ENCODE measurements at regions not wholly inside any gene's neighbourhood (a gene's known extent, or its start where the extent isn't known, plus 50 kb on each side); places are given as distances from the start of the nearest gene placed in this dataset.

DNA sequence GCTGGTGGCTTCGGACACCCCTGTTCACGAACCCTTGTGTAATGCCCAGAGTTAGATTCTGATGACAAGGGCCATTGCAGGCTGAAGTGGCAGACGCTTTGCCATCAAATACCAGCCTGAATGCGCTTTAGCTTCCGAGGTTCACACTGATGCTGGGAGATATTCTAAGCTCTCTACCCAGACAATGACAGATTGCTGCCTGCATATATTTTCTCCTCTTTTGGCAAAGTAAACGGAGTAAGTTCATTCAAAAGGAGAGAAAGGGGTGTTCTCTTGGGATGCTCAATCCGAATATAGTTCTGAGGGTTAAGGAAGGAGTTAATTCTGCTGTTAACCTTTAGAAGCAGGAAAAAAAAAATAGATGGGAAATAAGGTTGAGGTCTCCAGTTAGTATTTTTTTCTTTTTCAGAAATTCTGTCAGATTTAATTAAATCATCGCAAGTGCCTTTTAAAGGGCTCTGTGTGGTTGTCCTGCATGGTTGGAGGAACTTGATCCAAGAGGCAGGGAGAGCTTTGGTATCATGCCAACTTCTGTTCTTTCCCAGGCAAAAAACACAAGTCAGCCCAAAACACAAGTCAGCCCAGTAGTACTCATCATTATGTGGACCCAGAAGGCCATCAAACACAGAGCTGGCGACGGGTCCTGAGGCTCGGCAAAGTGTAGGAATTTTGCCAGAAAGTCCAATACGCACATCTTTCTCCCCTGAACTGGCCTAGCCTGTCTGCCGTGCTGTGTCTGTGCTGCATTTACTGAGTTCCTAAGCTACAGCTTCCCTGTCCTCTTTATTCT is 70.9 kb upstream of the ST8SIA2 start:
- no peak overlapping the region for H3K27ac ChIP-seq
- no peaks in the 10 kb centered on the region for H3K4me1 ChIP-seq
- DNase-seq: peak in 2 of 4 donors; percentile 56 to 63
- ATAC-seq: no peak
- TF ChIP-seq, protein P1, sequence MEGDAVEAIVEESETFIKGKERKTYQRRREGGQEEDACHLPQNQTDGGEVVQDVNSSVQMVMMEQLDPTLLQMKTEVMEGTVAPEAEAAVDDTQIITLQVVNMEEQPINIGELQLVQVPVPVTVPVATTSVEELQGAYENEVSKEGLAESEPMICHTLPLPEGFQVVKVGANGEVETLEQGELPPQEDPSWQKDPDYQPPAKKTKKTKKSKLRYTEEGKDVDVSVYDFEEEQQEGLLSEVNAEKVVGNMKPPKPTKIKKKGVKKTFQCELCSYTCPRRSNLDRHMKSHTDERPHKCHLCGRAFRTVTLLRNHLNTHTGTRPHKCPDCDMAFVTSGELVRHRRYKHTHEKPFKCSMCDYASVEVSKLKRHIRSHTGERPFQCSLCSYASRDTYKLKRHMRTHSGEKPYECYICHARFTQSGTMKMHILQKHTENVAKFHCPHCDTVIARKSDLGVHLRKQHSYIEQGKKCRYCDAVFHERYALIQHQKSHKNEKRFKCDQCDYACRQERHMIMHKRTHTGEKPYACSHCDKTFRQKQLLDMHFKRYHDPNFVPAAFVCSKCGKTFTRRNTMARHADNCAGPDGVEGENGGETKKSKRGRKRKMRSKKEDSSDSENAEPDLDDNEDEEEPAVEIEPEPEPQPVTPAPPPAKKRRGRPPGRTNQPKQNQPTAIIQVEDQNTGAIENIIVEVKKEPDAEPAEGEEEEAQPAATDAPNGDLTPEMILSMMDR (IDR thresholded peaks at IDR 0.05): no peak
- H3K27me3 ChIP-seq: peaks cover 0 to 5% of the 10 kb centered on the region in 2 donors
- H3K9me3 ChIP-seq: no peaks in the 10 kb centered on the region
- H3K4me3 ChIP-seq: no peak overlapping the region
- intact Hi-C loops (cut with DNase I): no loop called here
- no peaks in the 10 kb centered on the region for H3K36me3 ChIP-seq

DNA sequence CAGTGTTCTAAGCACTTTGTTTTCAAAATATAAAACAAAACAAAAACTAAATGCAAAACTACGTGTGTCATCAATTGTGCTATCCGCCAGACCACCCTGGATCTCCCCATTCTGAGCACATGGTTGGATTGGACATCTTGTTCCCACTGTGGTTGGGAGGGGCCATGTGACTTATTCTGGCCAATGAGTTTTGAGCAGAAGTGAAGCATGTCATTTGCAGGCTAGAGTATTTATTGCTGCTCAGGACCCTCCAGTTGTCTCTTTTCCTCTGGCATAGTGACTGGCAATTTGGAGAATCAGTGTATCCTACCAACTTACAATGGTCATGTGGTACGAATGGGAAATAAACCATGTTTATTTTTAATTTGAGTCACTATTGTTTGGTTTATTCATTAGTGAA is 70.2 kb upstream of the ST8SIA2 start:
- TF ChIP-seq, protein P1 (IDR thresholded peaks at IDR 0.05): no peak
- ATAC-seq (no peak), DNase-seq (peak in 2 of 4 donors; percentile 46 to 47)
- H3K27me3 ChIP-seq: no peaks in the 10 kb centered on the region
- intact Hi-C loops (cut with DNase I): no loop called here
- H3K4me1 ChIP-seq: no peaks in the 10 kb centered on the region
- no peaks in the 10 kb centered on the region for H3K36me3 ChIP-seq
- no peak overlapping the region for H3K4me3 ChIP-seq
- no peak overlapping the region for H3K27ac ChIP-seq
- no peaks in the 10 kb centered on the region for H3K9me3 ChIP-seq

DNA sequence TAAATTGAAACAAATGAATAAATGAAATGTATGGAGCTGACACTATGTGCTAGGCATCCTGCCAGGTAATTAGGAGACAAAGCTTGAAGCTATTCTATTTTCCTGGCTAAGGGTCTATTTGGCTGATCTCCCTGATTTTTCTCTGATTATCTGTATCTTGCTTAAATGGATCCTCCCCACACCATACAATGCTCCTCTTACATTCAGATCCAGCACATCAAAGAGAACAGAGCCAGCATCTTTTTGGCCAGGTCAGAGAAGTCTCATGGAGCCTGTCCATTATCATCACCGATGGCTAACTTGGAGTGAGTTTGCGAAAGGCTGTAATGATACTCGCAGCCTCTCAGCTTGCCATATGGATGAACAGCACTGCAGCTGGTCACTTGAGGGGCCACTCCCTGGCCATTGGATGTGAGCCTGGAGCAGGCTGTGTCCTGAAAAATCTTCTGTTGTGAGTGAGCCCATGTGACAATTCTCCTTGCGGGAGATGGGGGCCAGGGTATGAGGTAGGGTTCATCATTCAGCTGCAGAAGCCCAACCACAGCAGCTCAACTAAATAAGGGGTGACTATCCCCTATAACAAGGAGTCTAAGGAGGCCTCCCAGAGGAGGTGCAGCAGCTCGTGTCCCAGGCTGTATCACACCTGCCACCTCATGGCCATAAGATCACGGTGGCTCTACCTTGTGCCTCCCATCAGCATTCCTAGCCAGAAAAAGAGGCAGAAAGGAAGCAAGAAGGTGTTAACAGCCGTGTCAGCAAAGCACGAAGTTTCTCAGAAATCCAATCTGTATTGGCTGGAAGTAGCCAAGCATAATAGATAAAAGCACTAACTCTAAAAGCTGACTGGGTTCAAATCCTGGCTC is 69.3 kb upstream of the ST8SIA2 start:
- no peak for ATAC-seq
- Histone ChIP-seq H3K27me3 (no peaks in the 10 kb centered on the region), H3K9me3 (no peaks in the 10 kb centered on the region), H3K4me3 (no peak overlapping the region), H3K27ac (no peak overlapping the region), H3K36me3 (no peaks in the 10 kb centered on the region), H3K4me1 (no peaks in the 10 kb centered on the region)
- TF ChIP-seq, protein P1 (IDR thresholded peaks at IDR 0.05): no peak
- DNase-seq: peak in 2 of 4 donors; percentile 78 to 80
- intact Hi-C loops (cut with DNase I): no loop called here

DNA sequence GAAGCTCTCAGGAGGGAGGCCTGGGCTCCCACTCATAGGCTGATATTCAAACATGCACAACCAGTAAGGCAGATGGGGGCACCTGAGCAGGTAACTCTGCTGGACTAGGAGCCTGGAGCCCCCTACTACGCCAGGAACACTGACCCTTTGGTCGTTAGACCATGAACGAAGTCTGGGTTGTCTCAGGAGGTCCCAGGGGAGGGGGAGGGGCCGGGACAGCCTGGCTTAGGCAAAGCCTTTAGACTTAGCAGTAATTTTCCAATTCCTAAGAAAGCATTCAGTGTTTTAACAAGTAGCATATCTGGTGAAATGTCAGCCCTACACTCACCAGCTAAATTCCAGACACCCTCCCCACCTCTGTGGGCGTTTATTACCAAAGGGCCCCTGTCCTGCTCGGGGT is 67.4 kb upstream of the ST8SIA2 start:
- ATAC-seq (no peak), DNase-seq (no peak)
- no peaks in the 10 kb centered on the region for H3K36me3 ChIP-seq
- no peak overlapping the region for H3K4me3 ChIP-seq
- H3K27ac ChIP-seq: no peak overlapping the region
- H3K9me3 ChIP-seq: no peaks in the 10 kb centered on the region
- TF ChIP-seq, protein P1 (IDR thresholded peaks at IDR 0.05): no peak
- no peaks in the 10 kb centered on the region for H3K27me3 ChIP-seq
- H3K4me1 ChIP-seq: no peaks in the 10 kb centered on the region
- intact Hi-C loops (cut with DNase I): no loop called here

DNA sequence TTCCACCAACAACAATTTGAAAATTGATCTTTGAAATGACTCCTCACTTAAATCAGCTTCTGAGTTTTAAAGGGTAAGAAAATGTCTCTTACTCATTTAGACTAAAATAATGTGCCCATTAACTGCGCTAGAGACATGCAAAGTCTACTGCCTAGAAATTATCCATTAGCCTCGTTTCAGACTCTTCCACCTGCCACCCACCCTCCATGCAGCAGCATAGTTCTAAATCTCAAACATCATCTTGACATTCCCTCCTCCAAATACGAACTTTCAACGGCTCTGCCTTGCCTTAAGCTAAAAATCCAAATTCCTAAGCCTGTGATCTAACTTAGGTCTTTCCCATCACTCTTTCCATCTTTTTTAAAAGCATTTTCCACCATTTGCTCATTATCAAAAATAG is 66.6 kb upstream of the ST8SIA2 start:
- TF ChIP-seq, protein P1 (IDR thresholded peaks at IDR 0.05): no peak
- no peaks in the 10 kb centered on the region for H3K9me3 ChIP-seq
- H3K27ac ChIP-seq: no peak overlapping the region
- no peaks in the 10 kb centered on the region for H3K27me3 ChIP-seq
- H3K4me3 ChIP-seq: no peak overlapping the region
- no peaks in the 10 kb centered on the region for H3K36me3 ChIP-seq
- ATAC-seq (no peak), DNase-seq (no peak)
- no peaks in the 10 kb centered on the region for H3K4me1 ChIP-seq
- intact Hi-C loops (cut with DNase I): no loop called here

Data from left lung (tissue), 4 donors.